ENCODE measurements at regions not wholly inside any gene's neighbourhood (a gene's known extent, or its start where the extent isn't known, plus 50 kb on each side); places are given as distances from the start of the nearest gene placed in this dataset.

GRCh38 chr1:164443166-164443565, 115.8 kb upstream of the PBX1 start:
- Histone ChIP-seq H3K79me2 (ENCODE audit: low read length) (no peaks in the 10 kb centered on the region), H3K4me1 (ENCODE audit: low read length) (no peaks in the 10 kb centered on the region), H2AFZ (ENCODE audit: low read depth, low read length) (no peak overlapping the region), H3K4me3 (ENCODE audit: low read length) (no peak overlapping the region), H3K9ac (ENCODE audit: low read length) (no peak overlapping the region), H4K20me1 (ENCODE audit: insufficient read depth, low read length) (no peaks in the 10 kb centered on the region), H3K27ac (ENCODE audit: low read length) (no peak overlapping the region), H3K27me3 (ENCODE audit: low read depth, low read length) (no peaks in the 10 kb centered on the region), H3K4me2 (ENCODE audit: low read length) (no peak overlapping the region), H3K36me3 (replicated peaks; ENCODE audit: low read depth, low read length) (no peaks in the 10 kb centered on the region), H3K9me3 (ENCODE audit: insufficient read depth, low read length) (no peaks in the 10 kb centered on the region)
- TF ChIP-seq, protein P1, sequence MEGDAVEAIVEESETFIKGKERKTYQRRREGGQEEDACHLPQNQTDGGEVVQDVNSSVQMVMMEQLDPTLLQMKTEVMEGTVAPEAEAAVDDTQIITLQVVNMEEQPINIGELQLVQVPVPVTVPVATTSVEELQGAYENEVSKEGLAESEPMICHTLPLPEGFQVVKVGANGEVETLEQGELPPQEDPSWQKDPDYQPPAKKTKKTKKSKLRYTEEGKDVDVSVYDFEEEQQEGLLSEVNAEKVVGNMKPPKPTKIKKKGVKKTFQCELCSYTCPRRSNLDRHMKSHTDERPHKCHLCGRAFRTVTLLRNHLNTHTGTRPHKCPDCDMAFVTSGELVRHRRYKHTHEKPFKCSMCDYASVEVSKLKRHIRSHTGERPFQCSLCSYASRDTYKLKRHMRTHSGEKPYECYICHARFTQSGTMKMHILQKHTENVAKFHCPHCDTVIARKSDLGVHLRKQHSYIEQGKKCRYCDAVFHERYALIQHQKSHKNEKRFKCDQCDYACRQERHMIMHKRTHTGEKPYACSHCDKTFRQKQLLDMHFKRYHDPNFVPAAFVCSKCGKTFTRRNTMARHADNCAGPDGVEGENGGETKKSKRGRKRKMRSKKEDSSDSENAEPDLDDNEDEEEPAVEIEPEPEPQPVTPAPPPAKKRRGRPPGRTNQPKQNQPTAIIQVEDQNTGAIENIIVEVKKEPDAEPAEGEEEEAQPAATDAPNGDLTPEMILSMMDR (IDR thresholded peaks at IDR 0.05; ENCODE audit: low read depth, low read length), result no peak
- TF ChIP-seq EZH2phosphoT487 (IDR thresholded peaks at IDR 0.05; ENCODE audit: low read depth), result no peak

GRCh38 chr1:164443836-164444235, 115.1 kb upstream of the PBX1 start:
- no peaks in the 10 kb centered on the region for H4K20me1 ChIP-seq (ENCODE audit: insufficient read depth, low read length)
- H3K4me3 ChIP-seq (ENCODE audit: low read length), result no peak overlapping the region
- no peaks in the 10 kb centered on the region for H3K79me2 ChIP-seq (ENCODE audit: low read length)
- H3K27me3 ChIP-seq (ENCODE audit: low read depth, low read length), result no peaks in the 10 kb centered on the region
- no peaks in the 10 kb centered on the region for H3K4me1 ChIP-seq (ENCODE audit: low read length)
- H3K27ac ChIP-seq (ENCODE audit: low read length), result no peak overlapping the region
- no peaks in the 10 kb centered on the region for H3K36me3 ChIP-seq (replicated peaks; ENCODE audit: low read depth, low read length)
- H3K4me2 ChIP-seq (ENCODE audit: low read length), result no peak overlapping the region
- H2AFZ ChIP-seq (ENCODE audit: low read depth, low read length), result no peak overlapping the region
- H3K9me3 ChIP-seq (ENCODE audit: insufficient read depth, low read length), result no peaks in the 10 kb centered on the region
- H3K9ac ChIP-seq (ENCODE audit: low read length), result no peak overlapping the region
- TF ChIP-seq EZH2phosphoT487 (IDR thresholded peaks at IDR 0.05; ENCODE audit: low read depth), result no peak
- TF ChIP-seq, protein P1 (IDR thresholded peaks at IDR 0.05; ENCODE audit: low read depth, low read length), result no peak

DNA sequence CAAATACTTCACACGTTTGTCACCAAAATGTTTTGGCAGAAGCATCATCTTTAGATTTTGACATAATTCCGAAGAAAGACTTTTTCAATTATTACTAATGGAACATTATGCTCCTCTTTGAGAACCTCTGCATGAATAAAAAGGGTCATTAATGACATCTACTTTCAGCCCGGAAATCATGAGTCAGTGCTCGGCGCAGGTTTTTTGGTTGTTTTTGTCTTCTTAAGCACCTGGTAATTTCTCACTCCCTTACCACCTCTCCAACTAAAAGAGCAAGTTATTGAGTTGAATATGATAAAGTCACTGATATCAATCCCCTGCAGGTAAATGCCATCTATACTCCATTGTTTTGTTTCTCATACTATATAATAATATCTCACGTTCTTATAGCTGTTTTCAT, 113.0 kb upstream of the PBX1 start:
- TF ChIP-seq, protein P1 (IDR thresholded peaks at IDR 0.05; ENCODE audit: low read depth, low read length), result no peak
- TF ChIP-seq EZH2phosphoT487 (IDR thresholded peaks at IDR 0.05; ENCODE audit: low read depth), result no peak
- no peaks in the 10 kb centered on the region for H3K4me1 ChIP-seq (ENCODE audit: low read length)

DNA sequence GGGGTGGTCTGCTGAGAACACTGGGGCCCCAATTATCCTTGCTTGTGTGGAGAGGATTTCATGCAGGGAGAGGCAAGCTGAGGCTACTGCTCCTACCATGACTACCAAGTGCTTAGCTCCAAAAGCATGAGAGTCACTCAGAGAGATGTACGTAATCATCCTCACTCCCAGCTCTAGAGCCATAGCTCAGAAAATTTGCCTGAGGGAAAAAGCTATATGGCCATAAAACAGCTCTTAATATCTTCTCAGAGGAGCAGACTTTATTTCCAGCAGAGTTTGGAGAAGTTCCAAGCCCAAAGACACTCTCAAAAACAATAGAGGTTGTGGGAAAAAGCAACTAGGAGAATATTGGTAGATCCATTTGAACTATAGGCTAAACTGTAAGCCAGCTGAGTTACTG, 106.4 kb upstream of the PBX1 start:
- no peak overlapping the region for H3K9ac ChIP-seq (ENCODE audit: low read length)
- H4K20me1 ChIP-seq (ENCODE audit: insufficient read depth, low read length), result no peaks in the 10 kb centered on the region
- no peak overlapping the region for H3K4me2 ChIP-seq (ENCODE audit: low read length)
- no peaks in the 10 kb centered on the region for H3K4me1 ChIP-seq (ENCODE audit: low read length)
- H2AFZ ChIP-seq (ENCODE audit: low read depth, low read length), result no peak overlapping the region
- no peak overlapping the region for H3K27ac ChIP-seq (ENCODE audit: low read length)
- TF ChIP-seq, protein P1 (IDR thresholded peaks at IDR 0.05; ENCODE audit: low read depth, low read length), result no peak
- TF ChIP-seq EZH2phosphoT487 (IDR thresholded peaks at IDR 0.05; ENCODE audit: low read depth), result no peak
- no peaks in the 10 kb centered on the region for H3K36me3 ChIP-seq (replicated peaks; ENCODE audit: low read depth, low read length)
- no peaks in the 10 kb centered on the region for H3K79me2 ChIP-seq (ENCODE audit: low read length)
- H3K9me3 ChIP-seq (ENCODE audit: insufficient read depth, low read length), result no peaks in the 10 kb centered on the region
- H3K27me3 ChIP-seq (ENCODE audit: low read depth, low read length), result no peaks in the 10 kb centered on the region
- H3K4me3 ChIP-seq (ENCODE audit: low read length), result no peak overlapping the region

More for the DNA sequence above, 113.0 kb upstream of the PBX1 start:
- Histone ChIP-seq H3K79me2 (ENCODE audit: low read length) (no peaks in the 10 kb centered on the region), H3K4me2 (ENCODE audit: low read length) (no peak overlapping the region), H4K20me1 (ENCODE audit: insufficient read depth, low read length) (no peaks in the 10 kb centered on the region), H3K27ac (ENCODE audit: low read length) (no peak overlapping the region), H2AFZ (ENCODE audit: low read depth, low read length) (no peak overlapping the region), H3K4me3 (ENCODE audit: low read length) (no peak overlapping the region), H3K36me3 (replicated peaks; ENCODE audit: low read depth, low read length) (no peaks in the 10 kb centered on the region), H3K9me3 (ENCODE audit: insufficient read depth, low read length) (no peaks in the 10 kb centered on the region), H3K9ac (ENCODE audit: low read length) (no peak overlapping the region), H3K27me3 (ENCODE audit: low read depth, low read length) (no peaks in the 10 kb centered on the region)
